ENCODE measurements at regions not wholly inside any gene's neighbourhood (a gene's known extent, or its start where the extent isn't known, plus 50 kb on each side); places are given as distances from the start of the nearest gene placed in this dataset.
"Not testable (repeated sequence)": the region's sequence is repeated elsewhere in the genome, so short reads cannot be mapped to it uniquely, and the experiment has no call there.

- no peaks in the 10 kb centered on the region for H3K36me3 Mint-ChIP-seq (ENCODE audit: insufficient read depth, unreplicated experiment)
- POLR2A ChIA-PET = no interaction called here
- no peaks in the 10 kb centered on the region for H3K4me1 ChIP-seq
- no peaks in the 10 kb centered on the region for H3K4me1 Mint-ChIP-seq (ENCODE audit: low read depth, unreplicated experiment)
- BruUV-seq (replicated peaks) = no TSS peak
- no peak overlapping the region for H3K4me3 Mint-ChIP-seq (ENCODE audit: unreplicated experiment)
- H3K9me3 Mint-ChIP-seq (ENCODE audit: unreplicated experiment) = peaks cover 10% of the 10 kb centered on the region
- H3K36me3 ChIP-seq (ENCODE audit: control insufficient read depth, insufficient read depth, low read length) = no peaks in the 10 kb centered on the region
- DNase-seq = no peak
- H3K27me3 ChIP-seq (replicated peaks; ENCODE audit: control insufficient read depth, insufficient read depth, low read length) = no peaks in the 10 kb centered on the region
- CTCF ChIA-PET = no interaction called here
- H3K27ac Mint-ChIP-seq (ENCODE audit: unreplicated experiment) = no peak overlapping the region
- intact Hi-C loops (cut with micrococcal nuclease; ENCODE audit: unreplicated experiment) = no loop called here
- no peak for TF ChIP-seq CTCF (IDR thresholded peaks at IDR 0.05; ENCODE audit: insufficient read depth in 1 of 2, low read depth in 1 of 2, low read length in 1 of 2, severe bottlenecking in 1 of 2, unreplicated experiment in 1 of 2)
- H3K9me3 ChIP-seq = peaks cover 3% of the 10 kb centered on the region
- H3K4me3 ChIP-seq (ENCODE audit: low read depth, low read length) = no peak overlapping the region
- H3K27me3 Mint-ChIP-seq (ENCODE audit: insufficient read depth, unreplicated experiment) = peaks cover 2% of the 10 kb centered on the region
Measured at GRCh38 chr16:64343061-64343819, 778.6 kb downstream of the CDH11 start.

- H3K27ac Mint-ChIP-seq (ENCODE audit: unreplicated experiment); H3K4me3 ChIP-seq (ENCODE audit: low read depth, low read length); H3K4me1 Mint-ChIP-seq (ENCODE audit: low read depth, unreplicated experiment); H3K9me3 Mint-ChIP-seq (ENCODE audit: unreplicated experiment); intact Hi-C loops (cut with micrococcal nuclease; ENCODE audit: unreplicated experiment); H3K4me1 ChIP-seq; BruUV-seq (replicated peaks); H3K4me3 Mint-ChIP-seq (ENCODE audit: unreplicated experiment); POLR2A ChIA-PET; H3K27me3 ChIP-seq (replicated peaks; ENCODE audit: control insufficient read depth, insufficient read depth, low read length); H3K9me3 ChIP-seq; H3K36me3 ChIP-seq (ENCODE audit: control insufficient read depth, insufficient read depth, low read length); DNase-seq; CTCF ChIA-PET; H3K27me3 Mint-ChIP-seq (ENCODE audit: insufficient read depth, unreplicated experiment); H3K36me3 Mint-ChIP-seq (ENCODE audit: insufficient read depth, unreplicated experiment): not testable (repeated sequence)
Measured at GRCh38 chr16:64341336-64341735, 780.5 kb downstream of the CDH11 start.

GRCh38 chr16:64339052-64339770, 782.7 kb downstream of the CDH11 start:
- CTCF ChIA-PET = no interaction called here

More at GRCh38 chr16:64339052-64339770, 782.7 kb downstream of the CDH11 start:
- no peak for DNase-seq
- no peaks in the 10 kb centered on the region for H3K27me3 ChIP-seq (replicated peaks; ENCODE audit: control insufficient read depth, insufficient read depth, low read length)
- Mint-ChIP-seq H3K36me3 (ENCODE audit: insufficient read depth, unreplicated experiment) (no peaks in the 10 kb centered on the region), H3K4me3 (ENCODE audit: unreplicated experiment) (no peak overlapping the region), H3K4me1 (ENCODE audit: low read depth, unreplicated experiment) (no peaks in the 10 kb centered on the region), H3K27ac (ENCODE audit: unreplicated experiment) (no peak overlapping the region), H3K9me3 (ENCODE audit: unreplicated experiment) (peaks cover 10% of the 10 kb centered on the region), H3K27me3 (ENCODE audit: insufficient read depth, unreplicated experiment) (peaks cover 2% of the 10 kb centered on the region)
- H3K4me1 ChIP-seq = no peaks in the 10 kb centered on the region
- BruUV-seq (replicated peaks) = no TSS peak
- H3K36me3 ChIP-seq (ENCODE audit: control insufficient read depth, insufficient read depth, low read length) = no peaks in the 10 kb centered on the region
- no peak for TF ChIP-seq CTCF (IDR thresholded peaks at IDR 0.05; ENCODE audit: insufficient read depth in 1 of 2, low read depth in 1 of 2, low read length in 1 of 2, severe bottlenecking in 1 of 2, unreplicated experiment in 1 of 2)
- POLR2A ChIA-PET = no interaction called here
- intact Hi-C loops (cut with micrococcal nuclease; ENCODE audit: unreplicated experiment) = no loop called here
- H3K4me3 ChIP-seq (ENCODE audit: low read depth, low read length) = no peak overlapping the region
- H3K9me3 ChIP-seq = peaks cover 3% of the 10 kb centered on the region; the same call in 1 of the 2 replicates
